AG09309 (cell line): ENCODE measurements at regions not wholly inside any gene's neighbourhood (a gene's known extent, or its start where the extent isn't known, plus 50 kb on each side); places are given as distances from the start of the nearest gene placed in this dataset.

Source experiments
- DNase-seq: peaks from one replicate; pipeline ENCODE4 v3.0.0-alpha.2; 2010; ENCODE audit warnings: low read depth
- H3K4me3 ChIP-seq: 2 replicates; pipeline ENCODE4 v1.5.1; 2011; ENCODE audit warnings: mild to moderate bottlenecking, low read depth, low read length, moderate library complexity; ENCODE audit not compliant: control insufficient read depth
- TF ChIP-seq, protein P1 (sequence below): IDR thresholded peaks from 2 replicates; pipeline ENCODE4 v1.5.1; 2011; ENCODE audit warnings: mild to moderate bottlenecking, low read depth, low read length, inconsistent platforms; ENCODE audit not compliant: insufficient read depth, control insufficient read depth; ENCODE audit errors: missing control alignments

DNA sequence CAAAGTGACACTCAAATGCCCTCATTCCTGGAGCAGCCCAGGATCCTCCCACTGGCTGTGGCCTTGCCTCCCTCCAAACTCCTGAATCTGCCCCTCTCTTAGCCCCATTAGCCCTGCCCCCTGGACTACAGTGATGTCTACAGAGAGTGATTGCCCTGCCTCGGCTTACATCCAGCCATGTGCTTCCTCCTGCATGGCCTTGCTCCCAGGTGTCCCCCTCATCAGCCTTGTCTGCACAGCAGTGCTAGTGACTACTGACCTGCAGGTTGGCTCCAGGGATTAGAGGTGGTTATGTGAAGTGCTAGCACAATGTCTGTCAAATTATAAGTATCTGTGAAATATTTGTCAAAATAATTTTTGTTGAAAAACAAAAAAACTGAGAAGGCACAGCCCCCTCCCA lies 259.1 kb upstream of the MYT1L start:
- TF ChIP-seq, protein P1, sequence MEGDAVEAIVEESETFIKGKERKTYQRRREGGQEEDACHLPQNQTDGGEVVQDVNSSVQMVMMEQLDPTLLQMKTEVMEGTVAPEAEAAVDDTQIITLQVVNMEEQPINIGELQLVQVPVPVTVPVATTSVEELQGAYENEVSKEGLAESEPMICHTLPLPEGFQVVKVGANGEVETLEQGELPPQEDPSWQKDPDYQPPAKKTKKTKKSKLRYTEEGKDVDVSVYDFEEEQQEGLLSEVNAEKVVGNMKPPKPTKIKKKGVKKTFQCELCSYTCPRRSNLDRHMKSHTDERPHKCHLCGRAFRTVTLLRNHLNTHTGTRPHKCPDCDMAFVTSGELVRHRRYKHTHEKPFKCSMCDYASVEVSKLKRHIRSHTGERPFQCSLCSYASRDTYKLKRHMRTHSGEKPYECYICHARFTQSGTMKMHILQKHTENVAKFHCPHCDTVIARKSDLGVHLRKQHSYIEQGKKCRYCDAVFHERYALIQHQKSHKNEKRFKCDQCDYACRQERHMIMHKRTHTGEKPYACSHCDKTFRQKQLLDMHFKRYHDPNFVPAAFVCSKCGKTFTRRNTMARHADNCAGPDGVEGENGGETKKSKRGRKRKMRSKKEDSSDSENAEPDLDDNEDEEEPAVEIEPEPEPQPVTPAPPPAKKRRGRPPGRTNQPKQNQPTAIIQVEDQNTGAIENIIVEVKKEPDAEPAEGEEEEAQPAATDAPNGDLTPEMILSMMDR: no peak
- no peak for DNase-seq
- no peak overlapping the region for H3K4me3 ChIP-seq

DNA sequence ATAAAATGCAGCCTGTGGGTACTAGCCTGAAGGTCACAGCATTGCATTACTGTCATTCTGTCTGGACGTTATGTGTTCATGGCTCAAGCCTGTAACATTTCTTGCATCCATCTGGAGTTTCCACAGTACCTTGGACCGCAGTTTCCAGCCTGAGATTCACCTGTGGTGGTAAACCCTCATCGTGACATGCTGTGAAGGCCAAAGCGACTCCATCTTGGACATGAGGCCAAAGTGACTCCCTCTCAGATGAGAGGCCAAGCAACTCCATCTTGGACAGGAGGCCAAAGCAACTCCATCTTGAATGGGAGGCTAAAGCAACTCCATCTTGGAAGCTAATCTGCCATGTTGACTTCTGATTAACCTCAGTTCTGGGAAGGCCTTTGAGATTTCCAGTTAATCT lies 257.7 kb upstream of the MYT1L start:
- TF ChIP-seq, protein P1: no peak
- DNase-seq: no peak
- no peak overlapping the region for H3K4me3 ChIP-seq

DNA sequence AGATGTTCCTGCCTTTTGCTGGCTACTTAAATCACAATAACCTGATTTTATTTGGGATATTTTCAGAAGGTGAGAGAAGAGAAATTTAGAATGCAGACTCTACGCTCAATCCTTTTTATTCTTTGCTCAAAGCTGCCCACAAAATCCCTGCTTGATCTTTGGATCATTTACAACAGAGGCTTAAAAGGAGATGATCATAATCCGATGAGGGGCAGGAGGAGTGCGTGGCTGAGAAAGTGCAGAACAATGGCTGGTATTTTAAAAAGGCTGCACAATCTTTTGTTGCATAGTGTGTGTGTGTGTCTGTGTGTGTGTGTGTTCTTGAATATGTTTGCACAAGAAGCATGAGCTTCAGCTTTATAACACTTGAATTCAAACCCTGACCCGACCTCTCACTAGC lies 256.3 kb upstream of the MYT1L start:
- TF ChIP-seq, protein P1: no peak
- no peak overlapping the region for H3K4me3 ChIP-seq
- no peak for DNase-seq

DNA sequence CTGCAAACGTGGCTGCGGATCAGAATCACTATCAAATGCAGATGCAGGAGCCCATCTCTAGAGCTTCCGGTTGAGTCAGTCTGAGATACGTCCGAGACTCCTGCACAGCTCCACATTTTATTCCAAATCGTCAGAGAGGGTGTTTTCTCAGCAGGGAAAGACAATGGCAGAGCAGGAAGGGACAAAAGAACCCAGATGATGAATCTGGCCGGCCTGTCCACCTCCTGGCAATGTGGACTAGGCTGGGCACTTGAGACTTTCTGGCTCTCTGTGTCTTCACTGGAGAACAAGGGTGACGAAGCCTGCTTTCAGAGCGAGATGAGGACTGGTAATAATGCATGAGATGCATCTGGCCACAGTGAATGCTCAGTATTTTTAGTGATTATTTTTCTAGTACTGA lies 255.9 kb upstream of the MYT1L start:
- no peak overlapping the region for H3K4me3 ChIP-seq
- DNase-seq: no peak
- TF ChIP-seq, protein P1: no peak

DNA sequence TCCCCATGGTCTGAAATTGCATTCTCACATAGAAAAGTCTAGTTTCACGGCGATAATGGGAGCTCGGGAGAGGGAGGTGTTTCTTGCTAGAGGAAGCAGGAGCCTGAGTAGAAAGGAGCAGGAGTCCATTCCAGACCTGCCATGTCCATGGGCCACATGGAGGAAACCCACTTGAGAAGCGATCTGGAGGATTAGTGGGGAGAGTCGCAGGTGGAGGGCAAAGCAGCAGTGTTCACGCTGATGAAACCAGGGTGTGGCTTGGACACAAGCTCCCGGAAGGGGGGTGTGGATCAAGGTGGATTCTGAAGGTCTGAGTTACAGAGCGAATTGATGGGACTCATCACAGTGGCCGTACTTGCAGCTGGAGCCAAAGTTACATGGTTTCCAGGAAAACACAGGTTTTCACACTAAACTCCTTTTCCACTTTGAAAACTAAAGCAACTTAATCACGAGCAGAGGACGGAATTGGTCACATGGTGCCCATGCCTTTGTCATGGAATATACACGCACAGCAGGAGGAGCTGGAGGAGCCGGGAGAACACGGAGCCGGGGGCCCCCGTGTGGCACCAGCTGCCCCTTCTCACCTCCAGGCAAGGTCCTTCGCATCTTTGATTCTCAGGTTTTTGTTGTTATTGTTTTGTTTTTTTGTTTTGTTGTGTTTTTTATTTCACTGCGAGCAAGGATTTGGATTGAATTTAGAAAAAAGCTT lies 255.1 kb upstream of the MYT1L start:
- no peak for DNase-seq
- H3K4me3 ChIP-seq: no peak overlapping the region
- TF ChIP-seq, protein P1: no peak

DNA sequence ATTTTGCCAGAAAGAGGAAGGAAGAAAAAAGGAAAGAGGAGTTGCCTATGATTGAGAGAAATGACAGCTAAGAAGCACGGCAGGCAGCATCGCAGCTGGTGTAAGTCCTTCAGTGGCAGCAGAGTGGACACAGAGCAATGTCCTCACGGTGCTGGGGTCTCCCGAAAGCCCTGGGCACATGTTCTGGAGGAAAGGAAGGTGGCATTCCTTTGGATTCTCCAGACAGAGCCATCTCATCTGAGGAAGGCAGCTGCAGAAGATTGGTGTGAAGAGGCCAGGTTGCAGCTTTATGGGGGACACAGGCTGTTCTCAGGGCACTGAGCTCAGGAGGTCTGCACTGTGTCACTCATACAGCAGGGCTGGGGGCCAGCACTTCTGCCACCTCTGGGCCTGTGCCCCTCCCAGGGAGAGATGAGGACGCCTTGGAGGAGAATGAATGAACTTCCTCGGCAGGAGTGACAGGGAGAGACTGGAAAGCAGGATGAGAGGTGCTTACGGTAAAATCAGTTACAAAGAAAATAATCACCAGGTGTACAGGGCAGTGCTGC lies 252.0 kb upstream of the MYT1L start:
- TF ChIP-seq, protein P1: no peak
- H3K4me3 ChIP-seq: no peak overlapping the region
- no peak for DNase-seq
